Mesendoderm (in vitro differentiated cells): ENCODE measurements at regions not wholly inside any gene's neighbourhood (a gene's known extent, or its start where the extent isn't known, plus 50 kb on each side); places are given as distances from the start of the nearest gene placed in this dataset.
A peak's percentile ranks its signal among the peaks of the same experiment; 100 is the strongest.

Experiments used
- DNase-seq: peaks from one replicate; pipeline ENCODE4 v3.0.0; 2013
- H2AK5ac ChIP-seq: 2 replicates; pipeline ENCODE4 v1.6.1; 2013; ENCODE audit warnings: low read length, inconsistent platforms
- H2BK120ac ChIP-seq: 2 replicates; pipeline ENCODE4 v1.6.1; 2013; ENCODE audit warnings: low read depth, mild to moderate bottlenecking, low read length, moderate library complexity, mixed read lengths
- H2BK15ac ChIP-seq: replicated peaks from 2 replicates; pipeline ENCODE4 v1.6.1; 2013; ENCODE audit warnings: low read depth, mild to moderate bottlenecking, moderate library complexity
- H2BK5ac ChIP-seq: 2 replicates; pipeline ENCODE4 v1.6.1; 2013; ENCODE audit warnings: low read length, inconsistent platforms
- H3K18ac ChIP-seq: 2 replicates; pipeline ENCODE4 v1.6.1; 2013; ENCODE audit warnings: mild to moderate bottlenecking, low read length, mixed read lengths
- H3K23ac ChIP-seq: one replicate; pipeline ENCODE4 v1.6.1; 2013; ENCODE audit warnings: low read length
- H3K27ac ChIP-seq: 2 replicates; pipeline ENCODE4 v1.5.1; 2013; ENCODE audit warnings: low read depth, mild to moderate bottlenecking, inconsistent platforms, low read length, moderate library complexity
- H3K27me3 ChIP-seq: 2 replicates; pipeline ENCODE4 v1.6.1; 2013; ENCODE audit warnings: low read length, control low read depth, mild to moderate bottlenecking, inconsistent platforms; ENCODE audit not compliant: insufficient read depth, poor library complexity
- H3K36me3 ChIP-seq: 2 replicates; pipeline ENCODE4 v1.6.1; 2013; ENCODE audit warnings: low read length, inconsistent platforms; ENCODE audit not compliant: control insufficient read depth, insufficient read depth
- H3K4ac ChIP-seq: one replicate; pipeline ENCODE4 v1.6.1; 2013; ENCODE audit warnings: low read depth, mild to moderate bottlenecking, low read length, moderate library complexity
- H3K4me1 ChIP-seq: 2 replicates; pipeline ENCODE4 v1.6.1; 2013; ENCODE audit warnings: low read depth, low read length, inconsistent platforms; ENCODE audit not compliant: control insufficient read depth
- H3K4me2 ChIP-seq: 2 replicates; pipeline ENCODE4 v1.6.1; 2013; ENCODE audit warnings: low read length
- H3K4me3 ChIP-seq: 2 replicates; pipeline ENCODE4 v1.5.1; 2013; ENCODE audit warnings: mild to moderate bottlenecking, low read length
- H3K56ac ChIP-seq: one replicate; pipeline ENCODE4 v1.6.1; 2013; ENCODE audit warnings: low read length
- H3K79me1 ChIP-seq: 2 replicates; pipeline ENCODE4 v1.6.1; 2013; ENCODE audit warnings: low read length, inconsistent platforms
- H3K79me2 ChIP-seq: 2 replicates; pipeline ENCODE4 v1.6.1; 2013; ENCODE audit warnings: mild to moderate bottlenecking, low read length; ENCODE audit not compliant: control insufficient read depth, insufficient read depth
- H3K9ac ChIP-seq: 2 replicates; pipeline ENCODE4 v1.6.1; 2013; ENCODE audit warnings: low read length, inconsistent platforms
- H4K5ac ChIP-seq: one replicate; pipeline ENCODE4 v1.6.1; 2013; ENCODE audit warnings: low read length
- H4K8ac ChIP-seq: one replicate; pipeline ENCODE4 v1.6.1; 2013; ENCODE audit warnings: low read depth, mild to moderate bottlenecking, control low read depth, low read length, moderate library complexity
- WGBS: extraction: QIAGEN DNeasy Blood & Tissue Kit; methylation state at CpG from one replicate; pipeline ENCODE4 v1.1.7; 2013; ENCODE audit warnings: low lambda C conversion rate, missing lambda C conversion rate; ENCODE audit not compliant: insufficient coverage; ENCODE audit errors: extremely low coverage; 5-methylcytosine and 5-hydroxymethylcytosine counted together

DNA sequence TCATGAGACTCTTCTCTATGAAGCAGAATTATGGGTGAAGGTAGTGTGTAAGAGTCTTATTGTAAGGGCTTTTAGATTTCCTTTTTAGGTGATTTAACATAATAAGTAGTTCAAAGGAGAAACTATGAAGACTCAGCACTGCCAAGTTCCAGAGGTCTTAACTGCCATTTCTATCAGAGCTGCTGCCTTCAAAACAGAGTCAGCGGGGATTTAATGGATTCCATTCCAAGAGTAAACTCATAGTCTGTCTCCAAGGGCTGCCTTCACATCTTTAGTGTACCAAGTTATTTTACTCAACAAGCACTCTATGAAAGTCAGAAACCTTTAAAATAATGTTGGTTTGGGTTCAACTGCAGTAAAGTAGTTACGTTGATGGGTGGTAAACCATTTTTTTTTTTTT is 289.6 kb upstream of the HTR2A start:
- H3K23ac ChIP-seq, result no peak overlapping the region
- no peak overlapping the region for H3K18ac ChIP-seq
- no peak overlapping the region for H2BK120ac ChIP-seq
- no peak overlapping the region for H3K56ac ChIP-seq
- H3K4me3 ChIP-seq, result no peak overlapping the region
- no peak overlapping the region for H4K8ac ChIP-seq
- no peak overlapping the region for H3K4ac ChIP-seq
- peaks cover 2% of the 10 kb centered on the region for H3K4me1 ChIP-seq
- H4K5ac ChIP-seq, result no peak overlapping the region
- WGBS, result no CpG with 5 or more reads among the region's 2 CpGs
- no peaks in the 10 kb centered on the region for H3K79me2 ChIP-seq
- no peak overlapping the region for H3K9ac ChIP-seq
- H2BK15ac ChIP-seq, result no peak overlapping the region
- H3K27ac ChIP-seq, result no peak overlapping the region
- no peaks in the 10 kb centered on the region for H3K36me3 ChIP-seq
- no peak overlapping the region for H2AK5ac ChIP-seq
- H3K79me1 ChIP-seq, result no peaks in the 10 kb centered on the region
- no peak for DNase-seq
- no peak overlapping the region for H2BK5ac ChIP-seq
- no peak overlapping the region for H3K4me2 ChIP-seq
- H3K27me3 ChIP-seq, result no peaks in the 10 kb centered on the region

DNA sequence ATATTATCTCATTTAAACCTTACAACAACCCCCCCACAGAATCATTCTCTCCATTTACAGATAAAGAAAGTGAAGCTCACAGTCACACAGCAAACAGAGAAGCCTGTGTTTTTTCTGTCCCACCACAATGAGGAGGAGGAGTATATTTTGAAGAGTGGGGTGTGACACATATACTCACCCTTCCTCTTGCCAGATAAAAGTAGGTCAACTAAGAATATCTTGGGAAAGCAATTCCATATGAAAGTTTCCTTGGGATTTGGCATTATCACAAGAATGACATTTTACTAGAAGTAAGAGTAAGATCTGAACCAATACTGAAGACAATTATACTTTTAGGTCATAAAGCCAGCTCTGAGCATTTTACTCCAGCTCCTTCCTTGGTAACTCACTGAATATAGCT is 287.5 kb upstream of the HTR2A start:
- no peak overlapping the region for H3K4ac ChIP-seq
- no peak for DNase-seq
- no peak overlapping the region for H2AK5ac ChIP-seq
- no peaks in the 10 kb centered on the region for H3K79me2 ChIP-seq
- H4K8ac ChIP-seq, result no peak overlapping the region
- H3K27me3 ChIP-seq, result no peaks in the 10 kb centered on the region
- no peak overlapping the region for H2BK5ac ChIP-seq
- H3K79me1 ChIP-seq, result no peaks in the 10 kb centered on the region
- no peak overlapping the region for H2BK15ac ChIP-seq
- H3K4me1 ChIP-seq, result no peaks in the 10 kb centered on the region
- H3K27ac ChIP-seq, result no peak overlapping the region
- no peak overlapping the region for H2BK120ac ChIP-seq
- H4K5ac ChIP-seq, result no peak overlapping the region
- H3K18ac ChIP-seq, result no peak overlapping the region
- H3K4me2 ChIP-seq, result no peak overlapping the region
- H3K56ac ChIP-seq, result no peak overlapping the region
- no peak overlapping the region for H3K9ac ChIP-seq
- H3K23ac ChIP-seq, result no peak overlapping the region
- H3K36me3 ChIP-seq, result no peaks in the 10 kb centered on the region
- no peak overlapping the region for H3K4me3 ChIP-seq

DNA sequence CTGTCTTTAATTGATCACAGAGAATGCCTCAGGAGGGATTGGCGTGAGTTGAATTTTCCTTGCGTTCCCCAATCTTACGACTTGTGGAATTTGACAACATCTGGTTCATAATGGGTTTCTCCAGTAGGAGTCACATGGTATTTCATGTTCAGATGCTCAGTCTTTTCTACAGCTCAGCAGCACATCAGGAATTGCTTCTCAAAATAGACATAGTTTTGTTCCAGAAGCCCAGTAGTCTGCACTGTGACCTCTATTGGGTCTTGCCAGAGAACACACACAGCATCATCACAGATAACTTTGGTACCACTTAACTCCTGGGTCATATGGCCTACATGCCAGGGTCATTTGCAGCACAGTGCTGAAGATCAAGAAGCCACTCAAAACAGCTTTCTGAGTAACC is 282.5 kb upstream of the HTR2A start:
- no peak for DNase-seq
- no CpG with 5 or more reads among the region's 3 CpGs for WGBS
- Histone ChIP-seq H3K23ac (no peak overlapping the region), H4K8ac (no peak overlapping the region), H3K4ac (no peak overlapping the region), H3K4me2 (no peak overlapping the region), H3K27ac (no peak overlapping the region), H3K18ac (no peak overlapping the region), H2BK15ac (no peak overlapping the region), H2BK5ac (no peak overlapping the region), H2AK5ac (no peak overlapping the region), H3K4me3 (no peak overlapping the region), H3K79me1 (no peaks in the 10 kb centered on the region), H3K4me1 (no peaks in the 10 kb centered on the region), H2BK120ac (no peak overlapping the region), H4K5ac (no peak overlapping the region), H3K56ac (no peak overlapping the region), H3K36me3 (no peaks in the 10 kb centered on the region), H3K79me2 (no peaks in the 10 kb centered on the region), H3K9ac (no peak overlapping the region), H3K27me3 (no peaks in the 10 kb centered on the region)

DNA sequence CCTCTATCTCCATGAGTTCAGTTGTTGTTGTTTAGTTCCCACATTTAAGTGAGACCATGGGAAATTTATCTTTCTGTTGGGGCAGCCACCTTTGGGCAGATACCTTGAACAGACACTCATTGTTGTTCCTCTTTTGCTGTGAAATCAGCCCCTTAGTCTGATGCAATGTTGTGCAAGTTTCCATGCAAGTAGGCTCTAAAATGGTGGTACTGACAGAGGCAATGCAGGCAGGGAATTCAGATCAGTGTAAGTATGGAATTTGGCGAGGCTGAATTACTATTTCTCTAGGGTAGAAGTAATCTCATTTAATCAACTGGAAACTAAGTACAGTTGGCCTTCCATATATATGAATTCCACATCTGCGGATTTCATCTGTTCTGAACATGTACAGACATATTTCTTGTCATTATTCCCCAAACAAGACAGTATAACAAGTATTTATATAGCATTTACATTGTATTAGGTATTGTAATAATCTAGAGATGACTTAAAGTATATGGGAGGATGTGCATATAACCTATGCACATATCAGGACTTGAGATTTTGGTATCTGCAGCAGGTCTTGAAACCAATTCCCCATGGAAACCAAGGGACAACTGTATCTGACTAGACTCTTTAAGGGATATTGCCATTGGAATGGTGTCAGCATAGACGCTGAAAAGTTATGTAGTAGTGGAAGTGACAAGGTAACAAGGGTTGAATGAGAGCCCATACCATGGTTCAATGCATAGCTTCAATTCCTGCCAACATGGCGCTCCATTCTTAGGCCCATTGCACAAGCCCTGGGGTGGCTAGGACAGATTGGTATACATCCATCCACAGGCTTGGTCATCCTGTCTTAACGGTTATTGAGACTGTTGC is 281.5 kb upstream of the HTR2A start:
- Histone ChIP-seq H4K8ac (no peak overlapping the region), H2BK120ac (no peak overlapping the region), H3K36me3 (no peaks in the 10 kb centered on the region), H3K9ac (no peak overlapping the region), H3K56ac (no peak overlapping the region), H3K4me2 (no peak overlapping the region), H3K23ac (no peak overlapping the region), H3K4me1 (no peaks in the 10 kb centered on the region), H4K5ac (no peak overlapping the region), H3K79me1 (no peaks in the 10 kb centered on the region), H3K4me3 (no peak overlapping the region), H3K4ac (no peak overlapping the region), H3K18ac (no peak overlapping the region), H3K27ac (no peak overlapping the region), H2AK5ac (no peak overlapping the region), H2BK5ac (no peak overlapping the region), H2BK15ac (no peak overlapping the region), H3K79me2 (no peaks in the 10 kb centered on the region), H3K27me3 (no peaks in the 10 kb centered on the region)
- DNase-seq, result peak; percentile 22
- WGBS, result no CpG with 5 or more reads among the region's 5 CpGs

DNA sequence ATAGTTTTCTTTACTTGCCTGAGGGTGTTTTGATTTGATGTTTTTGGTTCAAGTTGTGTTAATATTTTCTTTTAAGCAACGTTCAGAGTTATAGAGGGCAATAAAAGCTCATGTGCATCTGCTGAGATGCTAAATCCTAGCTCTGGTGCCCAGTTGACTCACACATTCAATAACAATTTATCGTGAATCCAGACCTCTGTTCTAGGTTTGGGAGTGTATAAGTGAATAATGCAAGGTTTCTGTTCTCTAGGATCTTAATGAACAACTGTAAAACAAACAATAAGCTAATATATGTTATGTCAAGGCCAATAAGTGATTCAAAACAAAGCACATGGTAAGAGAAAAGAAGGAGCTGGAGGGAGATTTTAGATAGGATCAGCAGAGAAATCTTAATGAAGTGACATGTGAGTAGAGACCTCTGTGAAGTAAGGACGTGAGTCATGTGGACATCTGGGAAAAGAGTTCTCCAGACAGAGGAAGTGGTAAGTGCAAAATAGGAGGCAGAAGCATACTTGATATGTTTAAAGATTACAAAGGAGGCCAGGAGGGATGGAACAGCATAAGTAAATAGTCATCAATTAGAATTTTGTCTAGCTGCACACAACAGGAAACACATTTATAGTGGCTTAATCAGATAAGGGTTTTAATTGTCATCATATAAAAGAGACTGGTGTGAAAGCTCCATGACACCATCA is 278.5 kb upstream of the HTR2A start:
- Histone ChIP-seq H3K27ac (no peak overlapping the region), H3K9ac (no peak overlapping the region), H4K8ac (no peak overlapping the region), H2BK120ac (no peak overlapping the region), H3K4me1 (no peaks in the 10 kb centered on the region), H3K4ac (no peak overlapping the region), H2AK5ac (no peak overlapping the region), H3K4me3 (no peak overlapping the region), H2BK5ac (no peak overlapping the region), H2BK15ac (no peak overlapping the region), H3K27me3 (no peaks in the 10 kb centered on the region), H3K4me2 (no peak overlapping the region), H3K23ac (no peak overlapping the region), H3K79me1 (no peaks in the 10 kb centered on the region), H3K36me3 (no peaks in the 10 kb centered on the region), H3K18ac (no peak overlapping the region), H3K79me2 (no peaks in the 10 kb centered on the region), H3K56ac (no peak overlapping the region), H4K5ac (no peak overlapping the region)
- WGBS, result no CpG with 5 or more reads among the region's 3 CpGs
- no peak for DNase-seq
